ENCODE measurements at regions not wholly inside any gene's neighbourhood (a gene's known extent, or its start where the extent isn't known, plus 50 kb on each side); places are given as distances from the start of the nearest gene placed in this dataset.

DNA sequence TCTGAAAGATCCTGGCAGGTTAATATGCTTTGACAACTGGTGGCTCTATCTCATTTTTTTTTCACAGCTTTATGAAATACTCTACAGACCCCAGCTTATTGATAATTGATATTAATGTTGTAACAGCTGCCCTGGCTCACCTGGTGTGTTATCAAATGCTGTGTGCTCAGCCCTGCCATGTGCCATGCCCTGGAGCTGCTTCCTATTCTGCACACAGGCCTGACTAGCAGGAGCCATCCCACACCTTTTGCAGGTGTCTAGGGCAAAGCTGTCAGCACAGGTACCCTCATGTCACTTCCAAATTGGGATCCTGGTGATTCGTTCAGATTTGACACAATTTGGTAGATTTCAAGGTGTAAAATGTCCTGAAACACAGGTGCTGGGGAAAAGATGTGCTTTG lies 254.6 kb upstream of the MAN1A1 start:
- TF ChIP-seq CTCF (IDR thresholded peaks at IDR 0.05; ENCODE audit: insufficient read depth, low read length, severe bottlenecking) = no peak
- H3K36me3 ChIP-seq (ENCODE audit: control insufficient read depth, insufficient read depth, low read length) = no peaks in the 10 kb centered on the region
- DNase-seq (ENCODE audit: low read depth) (no peak), FAIRE-seq (no peak)
- no peak overlapping the region for H3K4me3 ChIP-seq (ENCODE audit: low read depth, low read length)
- no peaks in the 10 kb centered on the region for H3K27me3 ChIP-seq (ENCODE audit: control insufficient read depth, insufficient read depth, low read length)

DNA sequence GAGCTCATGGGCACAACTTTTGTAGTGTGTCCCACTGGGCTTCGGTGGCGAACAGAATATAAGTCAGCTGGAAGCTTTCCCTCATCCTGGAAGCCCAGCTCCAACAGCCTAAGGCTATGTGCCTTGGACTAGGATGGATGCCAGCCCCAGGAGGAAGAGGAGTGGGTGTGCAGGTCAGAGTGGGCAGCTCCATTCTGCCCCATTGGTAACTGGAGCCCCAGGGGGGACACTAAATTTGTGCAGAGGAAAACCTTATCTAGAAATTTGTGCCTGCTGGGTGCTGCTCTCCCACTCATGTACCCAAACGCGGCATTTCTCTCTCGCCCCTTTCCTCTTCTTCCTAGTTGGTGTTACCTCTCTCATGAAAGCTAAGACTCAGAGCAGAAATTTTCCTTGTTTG lies 253.9 kb upstream of the MAN1A1 start:
- no peaks in the 10 kb centered on the region for H3K27me3 ChIP-seq (ENCODE audit: control insufficient read depth, insufficient read depth, low read length)
- DNase-seq (ENCODE audit: low read depth) (no peak), FAIRE-seq (no peak)
- TF ChIP-seq CTCF (IDR thresholded peaks at IDR 0.05; ENCODE audit: insufficient read depth, low read length, severe bottlenecking) = no peak
- no peaks in the 10 kb centered on the region for H3K36me3 ChIP-seq (ENCODE audit: control insufficient read depth, insufficient read depth, low read length)
- no peak overlapping the region for H3K4me3 ChIP-seq (ENCODE audit: low read depth, low read length)

GRCh38 chr6:119602215-119603178 lies 252.9 kb upstream of the MAN1A1 start:
- H3K4me3 ChIP-seq (ENCODE audit: low read depth, low read length) = no peak overlapping the region
- H3K36me3 ChIP-seq (ENCODE audit: control insufficient read depth, insufficient read depth, low read length) = no peaks in the 10 kb centered on the region
- FAIRE-seq (no peak), DNase-seq (ENCODE audit: low read depth) (peak; percentile 90)
- no peaks in the 10 kb centered on the region for H3K27me3 ChIP-seq (ENCODE audit: control insufficient read depth, insufficient read depth, low read length)
- TF ChIP-seq CTCF (IDR thresholded peaks at IDR 0.05; ENCODE audit: insufficient read depth, low read length, severe bottlenecking) = no peak

DNA sequence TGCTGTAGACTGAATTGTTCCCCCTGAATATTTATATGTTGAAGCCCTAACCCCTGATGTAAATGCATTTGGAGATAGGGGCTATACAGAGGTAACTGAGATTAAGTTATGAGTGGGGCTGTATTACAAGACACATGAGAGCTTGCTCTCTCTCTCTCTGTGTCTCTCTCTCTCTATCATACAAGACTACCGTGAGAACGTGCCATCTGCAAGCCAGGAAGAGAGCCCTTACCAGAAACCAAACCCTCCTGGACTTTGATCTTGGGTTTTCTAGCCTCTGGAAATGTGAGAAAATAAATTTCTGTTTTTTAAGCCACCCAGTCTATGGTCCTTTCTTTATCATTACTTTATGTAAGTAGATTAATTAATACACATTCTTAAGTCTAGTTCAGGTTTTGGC lies 249.3 kb upstream of the MAN1A1 start:
- no peak for TF ChIP-seq CTCF (IDR thresholded peaks at IDR 0.05; ENCODE audit: insufficient read depth, low read length, severe bottlenecking)
- no peaks in the 10 kb centered on the region for H3K36me3 ChIP-seq (ENCODE audit: control insufficient read depth, insufficient read depth, low read length)
- FAIRE-seq (no peak), DNase-seq (ENCODE audit: low read depth) (no peak)
- no peak overlapping the region for H3K4me3 ChIP-seq (ENCODE audit: low read depth, low read length)
- H3K27me3 ChIP-seq (ENCODE audit: control insufficient read depth, insufficient read depth, low read length) = no peaks in the 10 kb centered on the region

DNA sequence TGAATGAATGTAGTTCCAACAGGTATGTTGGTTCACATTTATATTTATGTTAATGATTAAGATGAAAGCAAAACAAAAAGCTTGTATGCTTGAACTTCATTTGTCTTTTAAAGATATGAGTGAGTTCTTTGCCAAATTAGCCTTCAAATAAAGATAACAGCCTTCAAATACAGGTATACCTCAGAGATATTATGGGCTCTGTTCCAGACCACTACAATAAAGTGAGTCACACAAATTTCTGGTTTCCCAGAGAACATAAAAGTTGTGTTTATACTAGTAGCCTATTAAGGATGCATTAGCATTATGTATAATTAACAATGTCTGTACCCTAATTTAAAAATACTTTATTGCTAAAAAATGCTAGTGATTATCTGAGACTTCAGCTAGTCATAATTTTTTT lies 245.3 kb upstream of the MAN1A1 start:
- DNase-seq (ENCODE audit: low read depth) (peak; percentile 72), FAIRE-seq (no peak)
- TF ChIP-seq CTCF (IDR thresholded peaks at IDR 0.05; ENCODE audit: insufficient read depth, low read length, severe bottlenecking) = no peak
- no peak overlapping the region for H3K4me3 ChIP-seq (ENCODE audit: low read depth, low read length)
- H3K36me3 ChIP-seq (ENCODE audit: control insufficient read depth, insufficient read depth, low read length) = no peaks in the 10 kb centered on the region
- H3K27me3 ChIP-seq (ENCODE audit: control insufficient read depth, insufficient read depth, low read length) = no peaks in the 10 kb centered on the region

Measured in bronchial epithelial cell (primary cell).